Thymus (tissue), 11 donors: ENCODE measurements at regions not wholly inside any gene's neighbourhood (a gene's known extent, or its start where the extent isn't known, plus 50 kb on each side); places are given as distances from the start of the nearest gene placed in this dataset.

ENCODE experiments used
- DNase-seq, 9 donors: peaks; one replicate each; pipeline ENCODE4 v3.0.0-alpha.2; 2013; ENCODE audit warnings: low spot score in 9 of 9, low read depth in 6 of 9, missing footprints in 1 of 9
- H3K27ac ChIP-seq, 2 donors: one replicate each; pipeline ENCODE4 v1.5.1; 2013; ENCODE audit warnings: control low read depth in 1 of 2, low read depth in 1 of 2, low read length in 1 of 2, mild to moderate bottlenecking in 1 of 2, moderate library complexity in 1 of 2
- H3K27me3 ChIP-seq, 2 donors: one replicate each; pipeline ENCODE4 v1.5.1; 2013; ENCODE audit warnings: low read length in 1 of 2; ENCODE audit not compliant: control insufficient read depth in 2 of 2, insufficient read depth in 1 of 2
- H3K36me3 ChIP-seq, 2 donors: one replicate each; pipeline ENCODE4 v1.5.1; 2013; ENCODE audit warnings: low read length in 1 of 2, mild to moderate bottlenecking in 1 of 2, moderate library complexity in 1 of 2; ENCODE audit not compliant: control insufficient read depth in 2 of 2, insufficient read depth in 2 of 2
- H3K4me1 ChIP-seq, 2 donors: one replicate each; pipeline ENCODE4 v1.5.1; 2013; ENCODE audit warnings: low read length in 2 of 2; ENCODE audit not compliant: control insufficient read depth in 2 of 2, insufficient read depth in 2 of 2
- H3K4me3 ChIP-seq, 2 donors: one replicate each; pipeline ENCODE4 v1.5.1; 2013; ENCODE audit warnings: low read length in 2 of 2, control low read depth in 1 of 2, mild to moderate bottlenecking in 1 of 2
- H3K9me3 ChIP-seq, 2 donors: one replicate each; pipeline ENCODE4 v1.5.1; 2013; ENCODE audit warnings: low read length in 1 of 2, mild to moderate bottlenecking in 1 of 2; ENCODE audit not compliant: control insufficient read depth in 2 of 2, insufficient read depth in 1 of 2
- WGBS: extraction: QIAGEN DNeasy Blood & Tissue Kit; methylation state at CpG from one replicate; pipeline ENCODE4 v1.1.7; 2013; 5-methylcytosine and 5-hydroxymethylcytosine counted together
- donor health status: healthy.

GRCh38 chr10:118918116-118918515, 111.4 kb upstream of the NANOS1 start:
- H3K36me3 ChIP-seq, result no peaks in the 10 kb centered on the region
- no peak for DNase-seq
- no peaks in the 10 kb centered on the region for H3K4me1 ChIP-seq
- 90% methylated on average over 5 of the region's 5 CpGs for WGBS
- H3K27ac ChIP-seq, result no peak overlapping the region
- no peak overlapping the region for H3K4me3 ChIP-seq
- no peaks in the 10 kb centered on the region for H3K9me3 ChIP-seq
- no peaks in the 10 kb centered on the region for H3K27me3 ChIP-seq

- WGBS, result 51% methylated on average over 3 of the region's 3 CpGs
- no peaks in the 10 kb centered on the region for H3K27me3 ChIP-seq
- no peak overlapping the region for H3K27ac ChIP-seq
- no peak overlapping the region for H3K4me3 ChIP-seq
- H3K36me3 ChIP-seq, result no peaks in the 10 kb centered on the region
- no peak for DNase-seq
- H3K4me1 ChIP-seq, result no peaks in the 10 kb centered on the region
- H3K9me3 ChIP-seq, result no peaks in the 10 kb centered on the region
Observed at GRCh38 chr10:118918587-118918986, 110.9 kb upstream of the NANOS1 start.

GRCh38 chr10:118920206-118920605, 109.3 kb upstream of the NANOS1 start:
- Histone ChIP-seq H3K4me3 (no peak overlapping the region), H3K9me3 (no peaks in the 10 kb centered on the region), H3K36me3 (no peaks in the 10 kb centered on the region), H3K27me3 (peaks cover 0 to 3% of the 10 kb centered on the region in 2 donors), H3K4me1 (no peaks in the 10 kb centered on the region), H3K27ac (no peak overlapping the region)
- DNase-seq, result no peak
- WGBS, result 98% methylated on average over 9 of the region's 9 CpGs

GRCh38 chr10:118922226-118922625, 107.3 kb upstream of the NANOS1 start:
- 70% methylated on average over 1 of the region's 1 CpG for WGBS
- Histone ChIP-seq H3K27ac (no peak overlapping the region), H3K4me3 (no peak overlapping the region), H3K4me1 (no peaks in the 10 kb centered on the region), H3K9me3 (no peaks in the 10 kb centered on the region), H3K36me3 (no peaks in the 10 kb centered on the region), H3K27me3 (peaks cover 0 to 3% of the 10 kb centered on the region in 2 donors)
- DNase-seq, result no peak

GRCh38 chr10:118922972-118923371, 106.5 kb upstream of the NANOS1 start:
- WGBS, result 97% methylated on average over 2 of the region's 2 CpGs
- H3K4me3 ChIP-seq, result no peak overlapping the region
- H3K27me3 ChIP-seq, result peaks cover 0 to 3% of the 10 kb centered on the region in 2 donors
- no peaks in the 10 kb centered on the region for H3K36me3 ChIP-seq
- H3K27ac ChIP-seq, result no peak overlapping the region
- H3K9me3 ChIP-seq, result no peaks in the 10 kb centered on the region
- DNase-seq, result no peak
- H3K4me1 ChIP-seq, result no peaks in the 10 kb centered on the region

GRCh38 chr10:118924493-118924892, 105.0 kb upstream of the NANOS1 start:
- Histone ChIP-seq H3K27ac (no peak overlapping the region), H3K4me1 (no peaks in the 10 kb centered on the region), H3K27me3 (peaks cover 0 to 3% of the 10 kb centered on the region in 2 donors), H3K36me3 (no peaks in the 10 kb centered on the region), H3K9me3 (no peaks in the 10 kb centered on the region), H3K4me3 (no peak overlapping the region)
- WGBS, result 62% methylated on average over 3 of the region's 3 CpGs
- no peak for DNase-seq

- no peak overlapping the region for H3K4me3 ChIP-seq
- WGBS, result 95% methylated on average over 8 of the region's 8 CpGs
- peaks cover 0 to 3% of the 10 kb centered on the region in 2 donors for H3K27me3 ChIP-seq
- no peaks in the 10 kb centered on the region for H3K4me1 ChIP-seq
- DNase-seq, result no peak
- H3K36me3 ChIP-seq, result no peaks in the 10 kb centered on the region
- no peak overlapping the region for H3K27ac ChIP-seq
- H3K9me3 ChIP-seq, result no peaks in the 10 kb centered on the region
Observed at GRCh38 chr10:118925404-118926071, 104.0 kb upstream of the NANOS1 start.

GRCh38 chr10:118926072-118926417, 103.5 kb upstream of the NANOS1 start:
- Histone ChIP-seq H3K27ac (no peak overlapping the region), H3K4me1 (no peaks in the 10 kb centered on the region), H3K4me3 (no peak overlapping the region), H3K9me3 (no peaks in the 10 kb centered on the region), H3K27me3 (peaks cover 0 to 3% of the 10 kb centered on the region in 2 donors), H3K36me3 (no peaks in the 10 kb centered on the region)
- DNase-seq, result no peak
- 88% methylated on average over 3 of the region's 3 CpGs for WGBS

- no peak overlapping the region for H3K27ac ChIP-seq
- WGBS, result 95% methylated on average over 6 of the region's 6 CpGs
- no peak for DNase-seq
- H3K4me3 ChIP-seq, result no peak overlapping the region
- H3K27me3 ChIP-seq, result peaks cover 0 to 3% of the 10 kb centered on the region in 2 donors
- H3K4me1 ChIP-seq, result no peaks in the 10 kb centered on the region
- H3K36me3 ChIP-seq, result no peaks in the 10 kb centered on the region
- no peaks in the 10 kb centered on the region for H3K9me3 ChIP-seq
Observed at GRCh38 chr10:118926441-118926840, 103.1 kb upstream of the NANOS1 start.
